ENCODE measurements at regions not wholly inside any gene's neighbourhood (a gene's known extent, or its start where the extent isn't known, plus 50 kb on each side); places are given as distances from the start of the nearest gene placed in this dataset.

DNA sequence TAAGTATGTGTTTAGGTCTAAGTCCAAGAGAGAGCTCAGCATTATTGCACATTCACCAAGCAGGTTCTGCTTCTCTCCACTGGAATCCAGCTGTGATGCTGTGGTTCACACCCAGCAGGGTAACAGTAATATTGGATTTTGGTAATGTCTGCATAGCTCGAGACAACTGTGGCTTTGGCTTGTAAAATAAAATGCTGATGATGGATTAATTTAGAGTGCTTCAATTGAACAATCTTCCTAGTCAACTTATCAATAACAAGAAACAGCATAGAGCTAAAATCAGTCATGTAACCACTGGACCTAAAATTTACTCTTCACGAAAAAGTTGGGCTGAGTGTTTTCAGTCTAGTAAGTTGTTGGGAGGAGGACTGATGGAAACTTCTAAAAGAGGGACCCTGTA is 709.2 kb downstream of the TYW1 start:
- in situ Hi-C loops (cut with MboI; ENCODE audit: low pct_unique_long_range_greater_than_20kb, low sequenced_read_pairs), result no loop called here
- DNase-seq, result no peak

DNA sequence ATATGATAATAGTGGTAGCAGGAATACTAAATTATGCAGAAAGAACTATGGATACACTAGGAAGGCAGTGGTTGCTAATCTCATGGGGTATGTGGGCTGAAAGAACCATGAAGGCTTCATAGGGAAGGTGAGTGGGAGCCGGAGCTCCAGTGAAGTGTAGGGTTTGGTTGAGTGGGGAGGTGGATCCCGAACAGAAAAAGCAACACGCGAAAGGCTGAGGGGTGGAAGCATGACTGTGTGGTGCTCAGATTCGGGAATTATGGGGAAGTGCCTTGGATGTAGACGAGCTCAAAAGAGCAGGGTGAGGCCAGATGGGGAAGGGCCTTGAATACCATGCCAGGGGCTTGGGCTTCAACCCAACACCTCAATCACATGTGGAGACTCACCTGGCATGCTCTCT is 715.1 kb downstream of the TYW1 start:
- in situ Hi-C loops (cut with MboI; ENCODE audit: low pct_unique_long_range_greater_than_20kb, low sequenced_read_pairs), result no loop called here
- DNase-seq, result no peak

DNA sequence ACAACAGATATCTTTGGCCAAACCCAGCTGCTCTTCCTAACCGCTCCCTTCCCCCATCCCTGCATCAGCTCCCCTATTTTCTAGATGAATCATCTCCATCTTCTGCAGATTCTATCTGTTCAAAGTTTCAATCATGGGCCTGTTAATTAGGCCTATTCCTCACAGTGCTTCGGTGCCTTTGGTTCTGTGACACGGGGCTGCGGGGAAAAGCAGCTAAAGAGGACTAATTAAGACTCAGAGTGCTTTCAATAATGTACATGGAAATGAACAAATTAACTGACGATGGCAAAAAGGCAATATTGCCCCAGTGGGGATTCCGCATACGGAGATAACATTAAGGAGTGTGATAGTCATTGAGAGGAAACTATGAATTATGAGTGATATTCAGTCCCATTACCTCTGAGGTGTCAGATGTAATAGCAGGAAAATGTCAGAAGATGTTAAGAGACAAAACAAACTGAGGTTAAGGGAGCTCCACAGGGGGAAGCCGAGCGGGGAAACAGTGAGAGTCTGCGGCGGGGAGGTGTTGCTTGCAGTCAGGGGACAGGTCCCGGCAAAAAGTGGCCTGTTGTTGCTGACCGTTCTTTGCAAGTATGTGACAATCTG is 716.9 kb downstream of the TYW1 start:
- DNase-seq, result no peak
- in situ Hi-C loops (cut with MboI; ENCODE audit: low pct_unique_long_range_greater_than_20kb, low sequenced_read_pairs), result no loop called here

DNA sequence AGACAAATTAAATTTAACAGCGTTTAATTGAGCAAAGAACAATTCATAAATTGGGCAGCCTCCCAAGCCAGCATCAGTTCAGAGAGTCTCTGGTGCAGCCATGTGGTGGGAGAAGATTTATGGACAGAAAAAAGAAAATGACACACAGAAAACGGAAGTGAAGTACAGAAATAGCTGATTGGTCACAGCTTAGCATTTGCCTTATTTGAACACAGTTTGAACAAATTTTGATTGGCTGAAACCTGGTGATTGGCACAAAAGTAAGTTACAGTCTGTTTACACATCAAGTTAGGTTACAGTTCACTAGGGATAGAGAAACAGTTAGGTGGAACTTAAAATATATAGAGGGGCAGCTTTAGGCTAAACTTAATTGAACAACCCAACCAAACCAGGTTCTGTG is 720.1 kb downstream of the TYW1 start:
- in situ Hi-C loops (cut with MboI; ENCODE audit: low pct_unique_long_range_greater_than_20kb, low sequenced_read_pairs), result no loop called here
- peak; percentile 11 for DNase-seq

DNA sequence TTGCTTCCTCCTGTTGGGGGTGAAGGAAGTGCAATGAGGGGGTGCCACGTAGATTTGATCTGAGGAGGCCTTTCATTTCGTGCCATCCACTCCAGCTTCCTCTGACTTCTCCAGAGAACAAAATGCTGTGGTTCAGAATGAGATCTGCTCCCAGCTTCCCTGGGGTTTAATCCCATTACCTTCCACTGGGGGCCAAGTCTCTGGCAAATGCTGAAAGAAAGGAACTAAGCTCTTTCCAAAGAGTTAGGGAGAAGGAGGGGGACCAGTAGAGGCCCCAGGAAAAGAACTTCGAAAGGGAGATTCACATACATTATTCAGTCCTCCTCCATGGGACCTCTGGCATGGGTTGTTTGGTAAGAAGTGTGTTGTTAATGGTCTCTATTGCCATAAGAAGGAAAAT is 727.0 kb downstream of the TYW1 start:
- in situ Hi-C loops (cut with MboI; ENCODE audit: low pct_unique_long_range_greater_than_20kb, low sequenced_read_pairs), result no loop called here
- DNase-seq, result no peak

DNA sequence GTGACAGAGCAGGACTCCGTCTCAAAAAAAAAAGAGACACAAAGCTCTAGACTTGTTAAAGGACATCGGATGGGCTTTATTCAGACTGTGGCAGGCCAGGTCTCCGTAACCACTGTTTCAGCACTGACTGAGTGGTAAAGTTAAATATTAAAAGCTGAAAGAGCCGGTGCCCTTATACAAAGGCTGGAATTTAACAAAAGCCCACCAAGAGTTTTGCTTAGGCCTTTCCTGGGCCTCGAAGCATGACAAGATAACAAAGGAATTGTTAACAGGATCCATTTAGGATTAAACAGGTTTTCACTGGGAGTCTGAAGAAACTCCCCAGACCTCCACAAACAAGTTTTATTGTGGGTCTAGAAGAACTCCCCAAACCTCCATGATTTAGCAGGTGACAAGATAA is 727.8 kb downstream of the TYW1 start:
- in situ Hi-C loops (cut with MboI; ENCODE audit: low pct_unique_long_range_greater_than_20kb, low sequenced_read_pairs), result no loop called here
- no peak for DNase-seq

DNA sequence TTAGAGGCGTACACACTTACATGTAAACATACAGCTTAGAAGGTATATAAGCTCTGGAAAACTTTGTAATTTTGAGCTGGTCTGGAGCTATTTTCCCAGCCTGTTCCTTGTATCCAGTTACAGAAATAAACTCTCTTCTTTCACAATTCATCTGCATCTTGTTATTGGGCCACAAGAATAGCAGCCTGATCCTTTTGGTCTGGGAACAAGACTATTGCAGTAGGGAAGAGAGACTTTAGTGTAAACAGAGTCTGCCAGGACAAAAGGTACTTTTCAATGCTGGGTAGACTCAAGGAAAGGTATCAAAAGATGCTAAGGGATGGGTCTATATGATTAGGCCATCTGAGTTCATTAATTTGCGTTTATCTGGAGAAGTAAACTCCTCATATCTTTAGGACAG is 728.3 kb downstream of the TYW1 start:
- in situ Hi-C loops (cut with MboI; ENCODE audit: low pct_unique_long_range_greater_than_20kb, low sequenced_read_pairs), result no loop called here
- DNase-seq, result no peak

DNA sequence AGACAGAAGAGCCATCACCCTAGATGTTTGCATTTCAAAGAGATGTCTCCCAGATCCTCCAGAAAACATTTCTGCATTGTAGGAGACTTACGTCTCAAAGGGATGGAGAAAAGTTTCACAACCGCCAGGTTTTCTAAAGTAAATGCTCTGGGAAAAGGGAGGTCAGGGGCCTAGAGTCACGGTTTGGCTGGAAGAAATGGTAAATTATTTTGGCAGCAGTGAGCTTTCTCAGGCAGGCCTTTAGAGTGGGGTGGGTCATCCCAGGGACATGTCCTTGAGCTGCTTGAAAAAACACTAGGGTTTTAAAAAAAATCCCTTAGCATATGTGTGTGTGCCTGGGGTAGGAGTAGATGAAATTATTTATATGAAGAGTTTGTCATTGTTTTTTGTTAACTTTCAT is 728.8 kb downstream of the TYW1 start:
- no peak for DNase-seq
- in situ Hi-C loops (cut with MboI; ENCODE audit: low pct_unique_long_range_greater_than_20kb, low sequenced_read_pairs), result no loop called here

DNA sequence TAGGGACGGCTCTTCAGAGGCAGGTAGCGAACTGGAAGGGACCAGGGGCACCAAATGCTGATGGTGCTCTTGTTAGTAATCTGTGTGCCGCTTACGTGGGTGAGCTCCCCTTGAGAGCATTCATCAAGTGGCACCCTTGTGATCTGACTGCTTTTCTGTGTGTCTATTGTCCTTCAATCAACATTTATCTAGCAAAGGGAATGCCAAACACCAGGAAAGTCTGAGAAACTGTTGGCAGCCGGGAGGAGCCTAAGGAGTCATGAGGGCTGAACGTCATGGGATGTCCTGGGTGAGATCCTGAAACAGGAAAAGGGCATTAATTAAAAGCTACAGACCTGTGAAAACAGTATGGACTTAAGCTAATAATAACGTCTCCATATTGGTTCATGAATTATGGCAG is 733.1 kb downstream of the TYW1 start:
- in situ Hi-C loops (cut with MboI; ENCODE audit: low pct_unique_long_range_greater_than_20kb, low sequenced_read_pairs), result no loop called here
- DNase-seq, result no peak

GRCh38 chr7:67731704-67732103 is 735.1 kb downstream of the TYW1 start:
- no peak for DNase-seq
- in situ Hi-C loops (cut with MboI; ENCODE audit: low pct_unique_long_range_greater_than_20kb, low sequenced_read_pairs), result no loop called here

- no peak for DNase-seq
- in situ Hi-C loops (cut with MboI; ENCODE audit: low pct_unique_long_range_greater_than_20kb, low sequenced_read_pairs), result no loop called here
Observed at GRCh38 chr7:67732898-67733297, 736.3 kb downstream of the TYW1 start.

GRCh38 chr7:67738145-67738544 is 741.5 kb downstream of the TYW1 start:
- no peak for DNase-seq
- in situ Hi-C loops (cut with MboI; ENCODE audit: low pct_unique_long_range_greater_than_20kb, low sequenced_read_pairs), result no loop called here

DNA sequence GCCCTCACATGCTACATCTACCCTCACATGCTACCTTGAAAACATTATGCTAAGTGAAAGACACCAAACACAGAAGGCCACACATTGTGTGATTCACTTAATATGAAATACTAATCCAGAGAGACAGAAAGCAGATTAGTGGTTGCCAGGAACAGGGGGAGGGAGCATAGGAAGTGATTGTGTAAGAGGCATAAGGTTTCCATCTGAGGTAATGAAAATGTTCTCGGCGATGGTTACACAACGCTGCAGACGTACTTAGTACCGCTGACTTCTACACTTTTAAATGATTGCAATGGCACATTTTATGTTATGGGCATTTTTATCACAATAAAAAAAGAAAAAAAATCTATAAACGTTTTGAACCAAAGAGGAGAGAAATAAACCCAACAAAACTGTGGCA is 742.3 kb downstream of the TYW1 start:
- no peak for DNase-seq
- in situ Hi-C loops (cut with MboI; ENCODE audit: low pct_unique_long_range_greater_than_20kb, low sequenced_read_pairs), result no loop called here

DNA sequence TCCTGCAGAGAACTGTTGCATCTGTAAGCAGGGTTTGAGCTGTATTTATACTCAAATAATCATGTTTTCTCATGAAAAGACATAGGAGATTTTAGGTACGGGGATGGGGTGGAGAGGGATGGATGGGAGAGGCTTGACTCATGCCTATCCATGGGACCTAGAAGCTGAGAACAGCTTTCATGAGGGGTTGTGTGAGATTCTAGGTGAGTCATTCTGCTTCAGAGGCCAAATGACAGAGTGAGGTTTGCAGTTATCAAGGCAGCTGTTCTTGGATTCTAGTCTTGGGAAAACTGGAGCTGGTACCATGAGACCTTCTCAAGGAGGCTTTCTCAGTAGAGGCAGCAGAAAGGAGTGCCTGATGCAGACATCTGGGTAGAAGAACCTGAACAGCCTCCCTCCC is 746.9 kb downstream of the TYW1 start:
- in situ Hi-C loops (cut with MboI; ENCODE audit: low pct_unique_long_range_greater_than_20kb, low sequenced_read_pairs), result no loop called here
- no peak for DNase-seq

- no peak for DNase-seq
Observed at GRCh38 chr7:67752227-67752626, 755.6 kb downstream of the TYW1 start.

DNA sequence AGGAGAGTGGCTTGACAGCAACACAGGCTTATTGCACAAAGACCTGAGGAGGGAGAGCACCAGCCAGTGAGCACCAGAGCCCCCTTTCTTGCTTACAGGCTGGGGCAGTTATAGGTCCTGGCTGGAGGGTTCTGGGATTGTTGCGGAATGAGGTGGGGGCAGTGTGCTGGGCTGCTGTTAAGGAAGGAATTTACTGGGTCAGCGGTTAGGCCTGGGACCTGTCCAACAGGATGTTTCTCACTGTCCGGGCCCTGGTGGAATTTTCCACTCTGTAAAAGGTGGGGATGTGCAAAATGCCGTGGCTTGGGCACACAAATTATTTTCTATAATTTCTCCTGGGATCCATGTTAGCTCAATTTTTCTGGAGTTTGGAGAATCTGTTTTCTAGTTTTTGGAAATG is 757.3 kb downstream of the TYW1 start:
- DNase-seq, result no peak
- in situ Hi-C loops (cut with MboI; ENCODE audit: low pct_unique_long_range_greater_than_20kb, low sequenced_read_pairs), result no loop called here

More at GRCh38 chr7:67752227-67752626, 755.6 kb downstream of the TYW1 start:
- in situ Hi-C loops (cut with MboI; ENCODE audit: low pct_unique_long_range_greater_than_20kb, low sequenced_read_pairs), result no loop called here

DNA sequence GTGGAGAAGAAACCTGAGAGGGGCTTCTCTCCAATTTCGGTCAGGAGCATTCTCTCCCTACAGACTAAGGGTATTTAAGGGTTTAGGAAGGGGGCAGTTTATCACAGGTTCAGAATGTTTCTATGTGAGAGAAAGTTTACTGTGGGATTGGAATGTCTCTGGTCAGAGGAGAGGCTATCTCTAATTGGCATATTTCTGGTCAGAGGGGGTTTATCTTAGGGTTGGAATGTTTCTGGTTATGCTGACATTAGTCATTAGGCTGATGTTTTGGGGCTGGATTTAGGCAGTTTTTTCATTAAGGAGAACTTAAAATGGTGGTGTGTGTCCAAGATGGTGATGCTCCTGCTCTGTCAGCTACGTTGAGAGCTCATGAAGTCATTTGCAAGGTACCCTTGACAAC is 758.0 kb downstream of the TYW1 start:
- no peak for DNase-seq
- in situ Hi-C loops (cut with MboI; ENCODE audit: low pct_unique_long_range_greater_than_20kb, low sequenced_read_pairs), result no loop called here

DNA sequence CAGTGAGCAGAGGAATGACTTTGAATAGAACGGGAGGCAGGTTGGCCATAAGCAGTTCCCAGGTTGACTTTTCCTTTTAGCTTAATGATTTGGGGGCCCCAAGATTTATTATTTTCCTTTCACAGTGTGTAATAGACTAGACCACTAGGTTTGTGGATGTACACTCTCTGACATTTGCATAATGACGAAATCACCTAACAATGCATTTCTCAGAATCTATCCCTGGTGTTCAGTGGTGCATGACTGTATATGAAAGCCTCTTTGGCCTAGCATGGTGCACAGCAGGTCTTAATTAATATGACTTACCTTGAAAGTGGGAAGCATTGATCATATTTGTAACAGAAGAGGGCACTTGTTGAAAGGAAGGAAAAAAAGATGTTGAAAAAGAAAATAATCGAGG is 761.9 kb downstream of the TYW1 start:
- in situ Hi-C loops (cut with MboI; ENCODE audit: low pct_unique_long_range_greater_than_20kb, low sequenced_read_pairs), result no loop called here
- no peak for DNase-seq

GRCh38 chr7:67760971-67761370 is 764.3 kb downstream of the TYW1 start:
- no peak for DNase-seq
- in situ Hi-C loops (cut with MboI; ENCODE audit: low pct_unique_long_range_greater_than_20kb, low sequenced_read_pairs), result no loop called here

- no peak for DNase-seq
- in situ Hi-C loops (cut with MboI; ENCODE audit: low pct_unique_long_range_greater_than_20kb, low sequenced_read_pairs), result no loop called here
Observed at GRCh38 chr7:67762516-67762915, 765.9 kb downstream of the TYW1 start.

DNA sequence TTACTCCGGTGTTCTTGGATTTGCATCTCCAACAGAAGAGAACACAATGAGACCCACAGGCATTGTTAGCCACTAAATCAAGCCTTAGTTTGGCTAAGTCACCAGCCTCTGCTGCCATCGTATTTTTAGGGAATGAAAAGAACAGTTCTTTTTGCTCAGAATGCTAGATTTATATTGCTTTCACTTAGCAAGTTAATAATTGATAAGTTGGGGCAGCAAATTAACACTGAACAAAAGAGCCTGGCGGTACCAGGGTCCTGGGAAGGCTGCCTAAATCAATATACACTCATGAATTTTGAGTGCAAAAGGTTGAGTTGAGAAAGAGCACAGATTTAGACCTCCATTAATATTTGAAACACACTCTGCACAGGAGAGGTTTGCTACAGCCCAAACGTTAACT is 767.7 kb downstream of the TYW1 start:
- in situ Hi-C loops (cut with MboI; ENCODE audit: low pct_unique_long_range_greater_than_20kb, low sequenced_read_pairs), result no loop called here
- DNase-seq, result no peak

Data from KBM-7 (cell line).